Adrenal gland (tissue), 9 donors: ENCODE measurements at regions not wholly inside any gene's neighbourhood (a gene's known extent, or its start where the extent isn't known, plus 50 kb on each side); places are given as distances from the start of the nearest gene placed in this dataset.

Source experiments
- DNase-seq, 7 donors: peaks; one replicate each; pipeline ENCODE4 v3.0.0-alpha.2; 2019 to 2020
- H3K27ac ChIP-seq, 5 donors: fragments of 200-600 bp; sonication (generic) in 4 of 5; 1 replicate in 3 of 5; 2 replicates in 2 of 5; pipeline versions ENCODE4 v1.5.1 to v1.8.0; 2016 to 2020; ENCODE audit warnings: mild to moderate bottlenecking in 1 of 5
- H3K27me3 ChIP-seq: fragments of 200-600 bp; 2 replicates; pipeline ENCODE4 v1.8.0; 2021
- H3K36me3 ChIP-seq, 2 donors: fragments of 200-600 bp; replicated peaks in 1 of 2; 1 replicate in 1 of 2; 2 replicates in 1 of 2; pipeline versions ENCODE4 v1.5.1 to v1.8.0; 2018 to 2022
- H3K4me1 ChIP-seq, 2 donors: fragments of 200-600 bp; replicated peaks in 1 of 2; 1 replicate in 1 of 2; 2 replicates in 1 of 2; pipeline versions ENCODE4 v1.5.1 to v1.8.0; 2018 to 2021
- H3K4me3 ChIP-seq, 4 donors: fragments of 200-600 bp; sonication (generic) in 3 of 4; one replicate each; pipeline ENCODE4 v1.5.1; 2016 to 2018
- H3K9me3 ChIP-seq, 3 donors: fragments of 200-600 bp; sonication (generic) in 1 of 3; replicated peaks in 1 of 3; 1 replicate in 2 of 3; 2 replicates in 1 of 3; pipeline versions ENCODE4 v1.5.1 to v1.8.0; 2016 to 2021
- CTCF ChIP-seq, 6 experiments: fragments of 450-650 bp in 4 of 6; fragments of 200-600 bp in 2 of 6; sonication (generic) in 1 of 6; IDR thresholded peaks; 1 replicate in 5 of 6; 2 replicates in 1 of 6; pipeline versions ENCODE4 v1.5.1 to v1.8.0; 2016 to 2021; ENCODE audit warnings: antibody characterized with exemption in 6 of 6, mild to moderate bottlenecking in 2 of 6, moderate library complexity in 1 of 6
- POLR2A ChIP-seq, 2 donors: fragments of 450-650 bp; IDR thresholded peaks; one replicate each; pipeline ENCODE4 v1.6.1; 2017; ENCODE audit warnings: antibody characterized with exemption in 2 of 2, mild to moderate bottlenecking in 2 of 2, moderate library complexity in 1 of 2
- WGBS, 4 donors: extraction: QIAGEN DNeasy Blood & Tissue Kit in 2 of 4; methylation state at CpG; one replicate each; pipeline versions ENCODE4 v1.1.5 to v1.1.7; 2013 to 2017; 5-methylcytosine and 5-hydroxymethylcytosine counted together
- intact Hi-C, 2 donors: fragments of 100-400 bp; cut with DNase I; formaldehyde crosslinking; loops; one replicate each; pipeline versions ENCODE4 v1.14.1 to v1.15.0; 2022 to 2023
- donor health status: healthy with polysubstance abuse.
- donor health status: Bipolar disorder and iron deficiency.
- donor health status: DM: yes; HTN: yes; CAD: no.
- donor health status: DM: no; HTN: no; CAD: no.
- donor health status: DM: no; HTN: no; CAD: no.

- Histone ChIP-seq H3K9me3 (peaks cover 0 to 3% (median 0%) of the 10 kb centered on the region in 3 donors), H3K36me3 (no peaks in the 10 kb centered on the region), H3K4me3 (no peak overlapping the region), H3K4me1 (no peaks in the 10 kb centered on the region), H3K27ac (no peak overlapping the region), H3K27me3 (no peaks in the 10 kb centered on the region)
- no peak for DNase-seq
- 74 to 80% (median 78%) methylated on average over 1 of the region's 1 CpG for WGBS, 4 donors
- TF ChIP-seq CTCF (IDR thresholded peaks at IDR 0.05) (no peak), POLR2A (IDR thresholded peaks at IDR 0.05) (no peak)
- intact Hi-C loops: no loop called here
Observed at GRCh38 chr18:61281431-61281830, 51.8 kb upstream of the CDH20 start.

GRCh38 chr18:61282926-61283325, 50.3 kb upstream of the CDH20 start:
- no peak overlapping the region for H3K27ac ChIP-seq
- H3K36me3 ChIP-seq: no peaks in the 10 kb centered on the region

More at GRCh38 chr18:61282926-61283325, 50.3 kb upstream of the CDH20 start:
- TF ChIP-seq CTCF (IDR thresholded peaks at IDR 0.05) (no peak), POLR2A (IDR thresholded peaks at IDR 0.05) (no peak)
- intact Hi-C loops: no loop called here
- Histone ChIP-seq H3K9me3 (peaks cover 0 to 3% (median 0%) of the 10 kb centered on the region in 3 donors), H3K4me3 (no peak overlapping the region), H3K27me3 (no peaks in the 10 kb centered on the region), H3K4me1 (no peaks in the 10 kb centered on the region)
- WGBS, 4 donors: 66 to 77% (median 76%) methylated on average over 2 of the region's 2 CpGs
- no peak for DNase-seq
